Smooth muscle cell (in vitro differentiated cells): ENCODE measurements at regions not wholly inside any gene's neighbourhood (a gene's known extent, or its start where the extent isn't known, plus 50 kb on each side); places are given as distances from the start of the nearest gene placed in this dataset.

ENCODE experiments used
- DNase-seq: peaks from one replicate; lab custom pipeline; 2025; ENCODE audit not compliant: unreplicated experiment; lab: John Stamatoyannopoulos, UW
- H2AFZ ChIP-seq: fragments of 200-600 bp; sonication (generic); 2 replicates; pipeline ENCODE4 v1.6.0; 2016; ENCODE audit warnings: antibody characterized with exemption, low read depth, mild to moderate bottlenecking
- H3F3A ChIP-seq: fragments of 200-600 bp; sonication (generic); 2 replicates; pipeline ENCODE4 v1.6.0; 2017; ENCODE audit warnings: antibody characterized with exemption, low read depth
- H3K27ac ChIP-seq: fragments of 200-600 bp; sonication (generic); 2 replicates; pipeline ENCODE4 v1.5.1; 2016; ENCODE audit warnings: low read depth, mild to moderate bottlenecking
- H3K27me3 ChIP-seq: fragments of 200-600 bp; sonication (generic); 2 replicates; pipeline ENCODE4 v1.6.1; 2016; ENCODE audit warnings: low read depth, mild to moderate bottlenecking
- H3K36me3 ChIP-seq: fragments of 200-600 bp; sonication (generic); 2 replicates; pipeline ENCODE4 v1.5.1; 2016; ENCODE audit warnings: low read depth
- H3K4me1 ChIP-seq: fragments of 200-600 bp; sonication (generic); 2 replicates; pipeline ENCODE4 v1.5.1; 2016; ENCODE audit warnings: low read depth
- H3K4me2 ChIP-seq: fragments of 200-600 bp; sonication (generic); 2 replicates; pipeline ENCODE4 v1.6.0; 2016; ENCODE audit warnings: mild to moderate bottlenecking
- H3K4me3 ChIP-seq: fragments of 200-600 bp; sonication (generic); 2 replicates; pipeline ENCODE4 v1.5.1; 2016; ENCODE audit warnings: mild to moderate bottlenecking
- H3K79me2 ChIP-seq: fragments of 200-600 bp; sonication (generic); 2 replicates; pipeline ENCODE4 v1.6.0; 2016; ENCODE audit warnings: low read depth, mild to moderate bottlenecking
- H3K9ac ChIP-seq: fragments of 200-600 bp; sonication (generic); 2 replicates; pipeline ENCODE4 v1.6.0; 2016; ENCODE audit warnings: low read depth
- H3K9me3 ChIP-seq: fragments of 200-600 bp; sonication (generic); replicated peaks from 2 replicates; pipeline ENCODE4 v1.5.1; 2016; ENCODE audit warnings: low read depth
- H4K20me1 ChIP-seq: fragments of 200-600 bp; sonication (generic); 2 replicates; pipeline ENCODE4 v1.6.0; 2016; ENCODE audit warnings: low read depth
- CTCF ChIP-seq: fragments of 200-600 bp; sonication (generic); IDR thresholded peaks from 2 replicates; pipeline ENCODE4 v1.5.1; 2017; ENCODE audit warnings: borderline replicate concordance, mild to moderate bottlenecking, antibody characterized with exemption; ENCODE audit not compliant: insufficient read depth, poor library complexity, severe bottlenecking
- WGBS: methylation state at CpG from one replicate; pipeline ENCODE4 v1.1.7; 2016; ENCODE audit warnings: low lambda C conversion rate; 5-methylcytosine and 5-hydroxymethylcytosine counted together

GRCh38 chr18:44198612-44199284 is 481.9 kb upstream of the SETBP1 start:
- Histone ChIP-seq H3K79me2 (no peaks in the 10 kb centered on the region), H3K27ac (no peak overlapping the region), H4K20me1 (no peaks in the 10 kb centered on the region), H3F3A (no peaks in the 10 kb centered on the region), H3K36me3 (no peaks in the 10 kb centered on the region), H2AFZ (no peak overlapping the region), H3K4me1 (no peaks in the 10 kb centered on the region), H3K27me3 (no peaks in the 10 kb centered on the region), H3K9me3 (no peaks in the 10 kb centered on the region), H3K9ac (no peak overlapping the region), H3K4me2 (no peak overlapping the region), H3K4me3 (no peak overlapping the region)
- TF ChIP-seq CTCF, result no peak
- DNase-seq, result no peak
- WGBS, result 84% methylated on average over 4 of the region's 4 CpGs

- Histone ChIP-seq H3K36me3 (no peaks in the 10 kb centered on the region), H3K9me3 (no peaks in the 10 kb centered on the region), H3K27me3 (no peaks in the 10 kb centered on the region), H4K20me1 (no peaks in the 10 kb centered on the region), H3K4me2 (no peak overlapping the region), H3F3A (no peaks in the 10 kb centered on the region), H2AFZ (no peak overlapping the region), H3K4me1 (no peaks in the 10 kb centered on the region), H3K27ac (no peak overlapping the region), H3K4me3 (no peak overlapping the region), H3K79me2 (no peaks in the 10 kb centered on the region), H3K9ac (no peak overlapping the region)
- TF ChIP-seq CTCF, result no peak
- 85% methylated on average over 1 of the region's 1 CpG for WGBS
- no peak for DNase-seq
Measured at GRCh38 chr18:44213293-44213692, 467.4 kb upstream of the SETBP1 start.

GRCh38 chr18:44214396-44214795 is 466.3 kb upstream of the SETBP1 start:
- no peak overlapping the region for H2AFZ ChIP-seq
- no peaks in the 10 kb centered on the region for H3F3A ChIP-seq
- no peak for TF ChIP-seq CTCF
- WGBS, result 88% methylated on average over 2 of the region's 2 CpGs
- no peaks in the 10 kb centered on the region for H3K4me1 ChIP-seq
- H4K20me1 ChIP-seq, result no peaks in the 10 kb centered on the region
- H3K79me2 ChIP-seq, result no peaks in the 10 kb centered on the region
- no peak for DNase-seq
- no peaks in the 10 kb centered on the region for H3K36me3 ChIP-seq
- H3K4me3 ChIP-seq, result no peak overlapping the region
- H3K27me3 ChIP-seq, result no peaks in the 10 kb centered on the region
- H3K4me2 ChIP-seq, result no peak overlapping the region
- no peak overlapping the region for H3K27ac ChIP-seq
- H3K9me3 ChIP-seq, result no peaks in the 10 kb centered on the region
- H3K9ac ChIP-seq, result no peak overlapping the region

GRCh38 chr18:44216169-44216568 is 464.5 kb upstream of the SETBP1 start:
- H3K9me3 ChIP-seq, result no peaks in the 10 kb centered on the region
- H3K9ac ChIP-seq, result no peak overlapping the region
- no peak overlapping the region for H3K27ac ChIP-seq
- no peaks in the 10 kb centered on the region for H3F3A ChIP-seq
- no peaks in the 10 kb centered on the region for H3K27me3 ChIP-seq
- H3K4me2 ChIP-seq, result no peak overlapping the region
- no peaks in the 10 kb centered on the region for H4K20me1 ChIP-seq
- DNase-seq, result no peak
- H2AFZ ChIP-seq, result no peak overlapping the region
- H3K4me1 ChIP-seq, result no peaks in the 10 kb centered on the region
- no peak for TF ChIP-seq CTCF
- no peaks in the 10 kb centered on the region for H3K79me2 ChIP-seq
- H3K4me3 ChIP-seq, result no peak overlapping the region
- H3K36me3 ChIP-seq, result no peaks in the 10 kb centered on the region
- 79% methylated on average over 1 of the region's 1 CpG for WGBS
